Muscle layer of duodenum (tissue), 2 donors: ENCODE measurements at regions not wholly inside any gene's neighbourhood (a gene's known extent, or its start where the extent isn't known, plus 50 kb on each side); places are given as distances from the start of the nearest gene placed in this dataset.
"Not testable (repeated sequence)": the region's sequence is repeated elsewhere in the genome, so short reads cannot be mapped to it uniquely, and the experiment has no call there.

Source experiments
- H3K27ac ChIP-seq: one replicate; pipeline ENCODE4 v1.7.0; 2013; ENCODE audit warnings: mild to moderate bottlenecking, low read length
- H3K27me3 ChIP-seq: one replicate; pipeline ENCODE4 v1.7.0; 2013; ENCODE audit warnings: low read depth, mild to moderate bottlenecking, control low read depth, low read length
- H3K36me3 ChIP-seq, 2 donors: one replicate each; pipeline ENCODE4 v1.7.0; 2013; ENCODE audit warnings: low read length in 2 of 2, control low read depth in 1 of 2, mild to moderate bottlenecking in 1 of 2; ENCODE audit not compliant: insufficient read depth in 2 of 2, control insufficient read depth in 1 of 2
- H3K4me1 ChIP-seq, 2 donors: one replicate each; pipeline ENCODE4 v1.7.0; 2013; ENCODE audit warnings: low read length in 2 of 2, mild to moderate bottlenecking in 2 of 2, control low read depth in 1 of 2, moderate library complexity in 1 of 2; ENCODE audit not compliant: insufficient read depth in 2 of 2, control insufficient read depth in 1 of 2
- H3K4me3 ChIP-seq, 2 donors: one replicate each; pipeline ENCODE4 v1.7.0; 2013; ENCODE audit warnings: low read length in 2 of 2, low read depth in 1 of 2, mild to moderate bottlenecking in 1 of 2
- H3K9me3 ChIP-seq, 2 donors: one replicate each; pipeline ENCODE4 v1.7.0; 2013; ENCODE audit warnings: low read length in 2 of 2, control low read depth in 1 of 2, mild to moderate bottlenecking in 1 of 2; ENCODE audit not compliant: control insufficient read depth in 1 of 2
- donor health status: healthy.

DNA sequence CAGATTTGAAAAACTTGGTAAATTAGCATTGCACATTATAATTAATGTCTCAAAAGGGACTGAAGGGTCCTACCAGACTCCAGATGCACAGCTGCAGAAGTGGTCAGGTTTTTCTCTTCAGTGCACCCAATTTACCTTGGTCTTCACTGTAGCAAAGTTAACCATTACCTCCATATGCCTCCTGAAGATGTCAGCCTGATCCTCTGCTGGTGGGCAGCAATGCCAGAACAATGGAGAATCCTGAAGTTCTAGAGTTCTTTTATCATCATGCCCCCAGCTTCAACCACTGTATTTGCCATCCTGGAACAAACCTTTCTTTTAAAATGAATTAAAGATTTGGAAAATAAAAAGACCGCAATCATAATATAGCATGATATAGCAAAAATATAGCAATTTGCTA, 1774.8 kb upstream of the CELF4 start:
- H3K4me1 ChIP-seq: no peaks in the 10 kb centered on the region
- no peaks in the 10 kb centered on the region for H3K27me3 ChIP-seq
- H3K4me3 ChIP-seq: no peak overlapping the region
- no peaks in the 10 kb centered on the region for H3K9me3 ChIP-seq
- H3K27ac ChIP-seq: no peak overlapping the region
- H3K36me3 ChIP-seq: no peaks in the 10 kb centered on the region

DNA sequence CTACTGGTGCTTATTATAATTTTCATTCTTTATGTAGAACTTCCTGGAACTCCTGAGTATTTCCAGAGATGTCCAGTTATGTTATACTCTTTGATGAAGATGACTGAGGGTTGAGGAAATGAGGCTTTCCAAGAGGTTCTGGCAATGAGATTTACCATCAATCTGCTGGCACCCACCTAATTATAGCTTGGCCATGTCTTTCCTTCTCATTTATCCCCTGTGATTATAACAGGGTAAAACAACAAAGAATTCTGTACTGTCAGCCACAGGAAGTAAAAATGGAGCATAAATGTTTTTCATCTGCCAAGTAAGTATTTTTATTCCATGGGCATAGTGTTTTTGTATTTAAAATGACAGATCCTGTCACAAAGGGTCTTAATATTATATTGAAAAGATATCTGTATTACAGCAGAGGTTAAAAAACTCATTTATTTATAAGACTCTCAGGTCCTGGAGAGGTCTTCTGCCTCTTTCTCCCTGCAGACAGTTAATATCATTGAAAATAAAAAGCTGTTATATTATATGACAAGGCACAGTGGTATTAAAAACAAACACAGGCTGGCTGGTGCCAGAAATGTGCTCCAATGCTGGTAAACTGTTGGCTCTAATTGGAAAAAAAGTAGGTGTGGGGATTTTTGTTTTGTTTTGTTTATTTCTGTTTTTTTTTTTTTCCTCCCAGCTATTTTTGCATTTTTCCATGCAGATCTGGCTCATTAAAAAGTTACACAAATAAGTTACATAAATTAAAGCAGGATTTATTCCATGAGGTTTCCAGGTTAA, 1764.1 kb upstream of the CELF4 start:
- Histone ChIP-seq H3K4me1 (no peaks in the 10 kb centered on the region), H3K36me3 (no peaks in the 10 kb centered on the region), H3K27ac (no peak overlapping the region), H3K27me3 (no peaks in the 10 kb centered on the region), H3K4me3 (no peak overlapping the region), H3K9me3 (no peaks in the 10 kb centered on the region)

DNA sequence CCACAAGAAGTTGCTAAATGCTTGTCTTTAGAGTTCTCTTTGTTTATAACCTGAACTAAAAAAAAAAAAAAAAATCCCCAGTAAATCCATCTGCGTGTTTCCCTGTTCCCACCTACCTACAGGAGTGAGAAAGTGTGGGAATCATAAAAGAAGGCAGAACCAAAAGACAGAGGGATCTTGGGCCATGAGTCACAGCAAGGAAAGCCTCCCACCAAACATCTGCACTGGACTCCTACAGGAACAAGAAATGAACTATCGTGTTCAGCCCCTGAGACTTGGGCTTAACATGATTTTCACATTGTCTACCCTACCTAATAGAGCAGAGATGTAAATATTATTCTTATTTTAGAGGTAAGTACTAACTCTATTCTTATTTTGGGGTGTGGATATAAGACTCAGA, 1761.2 kb upstream of the CELF4 start:
- no peak overlapping the region for H3K27ac ChIP-seq
- H3K9me3 ChIP-seq: no peaks in the 10 kb centered on the region
- no peaks in the 10 kb centered on the region for H3K27me3 ChIP-seq
- no peaks in the 10 kb centered on the region for H3K36me3 ChIP-seq
- H3K4me1 ChIP-seq: no peaks in the 10 kb centered on the region
- H3K4me3 ChIP-seq: no peak overlapping the region

DNA sequence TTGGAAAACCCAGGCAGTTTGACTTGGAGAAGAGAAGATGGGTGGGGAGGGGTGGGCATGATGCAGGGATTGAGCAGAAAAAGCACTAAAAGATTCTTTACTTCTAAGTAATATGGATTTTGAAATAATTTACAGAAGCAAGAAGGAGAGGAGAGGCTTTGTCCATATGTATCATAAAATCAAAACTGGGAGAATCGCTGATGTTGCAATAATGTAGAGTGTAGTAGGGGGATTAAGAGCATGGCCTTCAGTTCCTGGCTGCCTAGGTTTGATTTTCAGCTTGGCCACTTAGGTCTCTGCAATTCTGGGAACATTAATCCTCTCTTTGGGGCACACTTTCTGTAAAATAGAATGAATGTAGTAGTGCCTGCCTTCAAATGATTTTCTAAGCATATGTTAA, 1760.4 kb upstream of the CELF4 start:
- no peaks in the 10 kb centered on the region for H3K9me3 ChIP-seq
- H3K4me1 ChIP-seq: no peaks in the 10 kb centered on the region
- H3K27ac ChIP-seq: no peak overlapping the region
- no peaks in the 10 kb centered on the region for H3K36me3 ChIP-seq
- H3K27me3 ChIP-seq: no peaks in the 10 kb centered on the region
- no peak overlapping the region for H3K4me3 ChIP-seq

DNA sequence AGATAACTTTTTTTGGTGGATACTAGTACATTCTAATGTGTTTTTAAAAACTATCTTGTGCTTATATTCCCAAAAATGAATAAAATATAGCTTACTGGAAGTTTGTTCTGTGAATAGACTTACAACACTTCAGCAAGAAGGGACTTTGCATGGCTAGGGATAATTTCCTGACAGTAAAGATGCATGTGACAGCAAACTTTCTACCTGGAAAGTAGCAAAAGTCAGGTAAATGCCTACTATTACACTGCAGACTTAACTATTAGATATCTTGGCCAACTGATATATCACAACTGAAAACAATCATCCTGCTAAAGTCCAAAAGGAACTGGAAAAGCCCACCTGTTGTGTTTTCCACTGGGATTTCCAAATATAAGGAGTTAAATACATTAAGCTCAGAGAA, 1753.5 kb upstream of the CELF4 start:
- Histone ChIP-seq H3K36me3 (no peaks in the 10 kb centered on the region), H3K9me3 (no peaks in the 10 kb centered on the region), H3K27ac (no peak overlapping the region), H3K4me3 (no peak overlapping the region), H3K4me1 (no peaks in the 10 kb centered on the region), H3K27me3 (no peaks in the 10 kb centered on the region)

DNA sequence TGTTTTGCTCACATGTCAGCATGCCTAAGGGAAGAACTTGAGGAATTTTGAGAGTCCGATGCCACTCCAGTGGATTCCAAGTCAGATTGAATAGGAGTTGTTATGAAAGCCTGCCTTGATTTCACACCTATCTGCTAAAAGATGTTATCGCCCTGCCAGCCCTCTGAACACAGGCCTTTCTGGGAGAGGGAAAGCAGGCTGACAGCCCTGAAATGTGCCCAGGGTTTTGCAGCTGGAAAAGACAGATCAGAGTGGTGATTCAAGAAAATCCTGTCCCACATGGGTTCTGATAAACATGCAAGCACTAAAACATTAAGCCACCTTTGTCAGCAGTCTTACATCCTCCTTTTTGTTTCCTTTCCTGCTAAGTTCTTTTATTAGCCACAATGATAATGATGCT, 1752.9 kb upstream of the CELF4 start:
- Histone ChIP-seq H3K36me3 (no peaks in the 10 kb centered on the region), H3K4me3 (no peak overlapping the region), H3K4me1 (no peaks in the 10 kb centered on the region), H3K27ac (no peak overlapping the region), H3K27me3 (no peaks in the 10 kb centered on the region), H3K9me3 (no peaks in the 10 kb centered on the region)

DNA sequence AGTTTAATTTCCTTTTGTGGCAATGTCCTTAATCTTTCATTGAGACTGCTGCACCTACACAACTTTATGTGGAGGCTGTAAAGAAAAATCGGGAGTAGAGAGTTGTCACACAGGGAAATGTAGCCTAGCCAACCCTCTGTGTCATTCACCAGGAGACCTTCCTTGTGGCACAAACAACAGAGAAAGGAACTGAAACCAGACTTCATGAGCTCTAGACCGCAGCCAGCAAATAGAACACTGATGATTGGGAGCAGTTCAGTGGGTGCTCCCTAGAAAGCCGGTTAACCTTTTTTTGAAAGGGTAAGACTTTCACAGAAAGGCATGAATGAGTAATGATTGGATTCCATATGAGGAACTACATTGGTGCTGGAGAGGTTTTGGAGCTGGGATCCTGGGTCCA, 1752.4 kb upstream of the CELF4 start:
- no peaks in the 10 kb centered on the region for H3K27me3 ChIP-seq
- no peaks in the 10 kb centered on the region for H3K4me1 ChIP-seq
- H3K4me3 ChIP-seq: no peak overlapping the region
- no peaks in the 10 kb centered on the region for H3K36me3 ChIP-seq
- H3K27ac ChIP-seq: no peak overlapping the region
- no peaks in the 10 kb centered on the region for H3K9me3 ChIP-seq

DNA sequence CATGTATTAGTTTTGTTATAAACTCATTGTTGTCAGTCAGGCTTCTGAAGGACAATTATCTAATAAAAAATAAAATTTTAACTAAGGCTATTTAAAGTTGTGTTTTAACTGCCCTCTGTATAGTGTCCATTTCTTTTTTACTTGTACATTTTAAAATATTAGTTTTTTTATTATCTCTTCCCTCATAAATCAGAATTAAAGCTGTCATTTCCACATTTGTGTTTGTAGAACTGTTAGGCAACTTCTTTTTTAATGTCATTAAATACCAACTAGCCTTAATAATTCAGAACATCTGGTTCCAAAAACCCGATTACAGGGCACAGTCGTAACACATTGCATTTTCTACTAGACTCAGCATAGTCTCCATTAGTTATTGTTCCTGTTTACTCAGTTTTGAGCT, 1749.0 kb upstream of the CELF4 start:
- no peaks in the 10 kb centered on the region for H3K27me3 ChIP-seq
- H3K36me3 ChIP-seq: no peaks in the 10 kb centered on the region
- H3K4me3 ChIP-seq: no peak overlapping the region
- no peaks in the 10 kb centered on the region for H3K4me1 ChIP-seq
- peaks cover 0 to 3% of the 10 kb centered on the region in 2 donors for H3K9me3 ChIP-seq
- H3K27ac ChIP-seq: no peak overlapping the region

DNA sequence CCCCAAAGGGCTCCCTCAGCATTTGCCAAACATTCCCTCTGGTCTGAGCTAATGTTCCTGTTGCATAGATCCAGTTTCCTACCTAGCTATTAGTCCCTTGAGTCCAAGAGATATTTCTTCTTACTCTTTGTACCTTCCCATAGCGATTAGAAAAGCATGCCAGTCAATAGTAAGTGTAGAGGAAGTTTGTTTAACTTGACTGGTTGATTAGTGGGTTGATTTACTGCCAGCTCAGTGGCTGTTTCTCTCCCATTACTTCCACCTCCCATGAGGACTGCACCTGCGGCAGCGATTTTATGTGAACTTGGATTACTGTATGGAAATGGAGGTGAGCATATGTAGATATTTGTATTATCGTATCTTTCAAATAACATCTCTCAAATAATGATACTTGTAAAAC, 1748.4 kb upstream of the CELF4 start:
- Histone ChIP-seq H3K27ac (no peak overlapping the region), H3K4me3 (no peak overlapping the region), H3K9me3 (peaks cover 0 to 3% of the 10 kb centered on the region in 2 donors), H3K27me3 (no peaks in the 10 kb centered on the region), H3K4me1 (no peaks in the 10 kb centered on the region), H3K36me3 (no peaks in the 10 kb centered on the region)

DNA sequence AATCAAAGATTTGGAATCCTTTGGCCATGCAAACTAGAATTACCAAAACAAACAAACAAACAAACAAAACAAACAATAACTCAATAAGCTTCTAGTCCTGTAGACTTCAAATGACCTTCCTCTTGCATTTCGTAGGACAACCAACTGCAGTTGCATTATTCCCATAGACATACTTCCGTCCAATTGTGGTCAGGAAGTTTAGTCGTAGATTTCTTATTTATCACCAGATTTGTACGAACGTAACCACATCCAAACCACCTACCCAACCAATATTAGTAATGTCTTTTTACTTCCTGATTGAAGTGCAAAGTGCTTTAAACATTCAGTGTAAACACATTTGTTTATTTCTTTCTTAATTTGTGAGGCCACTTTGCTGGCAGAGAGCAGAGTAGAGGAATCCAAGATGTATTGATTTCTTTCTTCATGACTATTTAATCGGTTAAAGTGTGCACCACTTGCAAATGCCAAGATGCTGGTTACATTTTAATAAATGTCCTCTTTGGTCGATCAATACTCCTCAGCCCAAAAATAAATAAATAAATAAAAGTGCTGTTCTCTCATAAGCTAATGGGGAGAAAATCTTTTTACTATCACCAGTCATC, 1745.6 kb upstream of the CELF4 start:
- Histone ChIP-seq H3K9me3 (peaks cover 0 to 3% of the 10 kb centered on the region in 2 donors), H3K27ac (no peak overlapping the region), H3K36me3 (no peaks in the 10 kb centered on the region), H3K4me3 (no peak overlapping the region), H3K27me3 (no peaks in the 10 kb centered on the region), H3K4me1 (no peaks in the 10 kb centered on the region)

DNA sequence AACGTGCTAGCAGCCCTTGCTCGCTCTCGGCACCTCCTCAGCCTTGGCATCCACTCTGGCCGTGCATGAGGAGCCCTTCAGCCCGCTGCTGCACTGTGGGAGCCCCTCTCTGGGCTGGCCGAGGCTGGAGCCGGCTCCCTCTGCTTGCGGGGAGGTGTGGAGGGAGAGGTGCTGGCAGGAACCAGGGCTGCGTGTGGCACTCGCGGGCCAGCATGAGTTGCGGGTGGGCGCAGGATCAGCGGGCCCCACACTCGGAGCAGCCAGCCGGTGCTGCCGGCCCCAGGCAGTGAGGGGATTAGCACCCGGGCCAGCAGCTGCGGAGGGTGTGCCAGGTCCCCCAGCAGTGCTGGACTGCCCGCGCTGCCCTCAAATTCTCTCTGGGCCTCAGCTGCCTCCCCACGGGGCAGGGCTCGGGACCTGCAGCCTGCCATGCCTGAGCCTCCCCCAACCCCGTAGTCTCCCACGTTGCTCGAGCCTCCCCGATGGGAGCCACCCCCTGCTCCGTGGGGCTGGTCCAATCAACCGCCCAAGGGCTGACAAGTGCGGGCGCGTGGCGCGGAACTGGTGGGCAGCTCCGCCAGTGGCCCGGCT, 1743.4 kb upstream of the CELF4 start:
- H3K36me3 ChIP-seq, H3K27ac ChIP-seq, H3K4me3 ChIP-seq, H3K4me1 ChIP-seq, H3K9me3 ChIP-seq, H3K27me3 ChIP-seq: not testable (repeated sequence)
